Activated gamma-delta T cell treated with anti-CD3 and anti-CD28 coated beads, Interleukin-2, amount 50 U/mL, for 16 hours (primary cell): ENCODE measurements at regions not wholly inside any gene's neighbourhood (a gene's known extent, or its start where the extent isn't known, plus 50 kb on each side); places are given as distances from the start of the nearest gene placed in this dataset.
"Not testable (repeated sequence)": the region's sequence is repeated elsewhere in the genome, so short reads cannot be mapped to it uniquely, and the experiment has no call there.

Experiments used
- DNase-seq: peaks from one replicate; pipeline ENCODE4 v3.0.0-alpha.2; 2020; ENCODE audit warnings: low read depth

- no peak for DNase-seq
Observed at GRCh38 chr19:30864391-30865215, 484.6 kb downstream of the TSHZ3 start.

GRCh38 chr19:30862876-30863275, 486.4 kb downstream of the TSHZ3 start:
- DNase-seq, result no peak

- DNase-seq, result no peak
Observed at GRCh38 chr19:30861919-30862318, 487.3 kb downstream of the TSHZ3 start.

- no peak for DNase-seq
Observed at GRCh38 chr19:30857966-30858490, 485.8 kb downstream of the ZNF536 start.

GRCh38 chr19:30857388-30857787, 485.2 kb downstream of the ZNF536 start:
- DNase-seq, result no peak

- no peak for DNase-seq
Observed at GRCh38 chr19:30856786-30857185, 484.6 kb downstream of the ZNF536 start.

- DNase-seq, result no peak
Observed at GRCh38 chr19:30856376-30856775, 484.2 kb downstream of the ZNF536 start.

GRCh38 chr19:30855442-30855841, 483.3 kb downstream of the ZNF536 start:
- DNase-seq, result no peak

- DNase-seq, result no peak
Observed at GRCh38 chr19:30854661-30855060, 482.5 kb downstream of the ZNF536 start.

- no peak for DNase-seq
Observed at GRCh38 chr19:30854207-30854606, 482.0 kb downstream of the ZNF536 start.

- no peak for DNase-seq
Observed at GRCh38 chr19:30853036-30853435, 480.9 kb downstream of the ZNF536 start.

GRCh38 chr19:30852168-30852567, 480.0 kb downstream of the ZNF536 start:
- DNase-seq, result no peak

- DNase-seq, result no peak
Observed at GRCh38 chr19:30851646-30852045, 479.5 kb downstream of the ZNF536 start.

GRCh38 chr19:30848636-30849425, 476.6 kb downstream of the ZNF536 start:
- DNase-seq, result no peak

GRCh38 chr19:30846102-30846501, 473.9 kb downstream of the ZNF536 start:
- DNase-seq, result no peak

GRCh38 chr19:30842926-30843325, 470.7 kb downstream of the ZNF536 start:
- DNase-seq, result no peak

- DNase-seq, result no peak
Observed at GRCh38 chr19:30841934-30842333, 469.8 kb downstream of the ZNF536 start.

GRCh38 chr19:30830875-30831274, 458.7 kb downstream of the ZNF536 start:
- no peak for DNase-seq

GRCh38 chr19:30825505-30825904, 453.3 kb downstream of the ZNF536 start:
- not testable (repeated sequence) for DNase-seq

GRCh38 chr19:30824809-30825208, 452.6 kb downstream of the ZNF536 start:
- DNase-seq, result no peak

- no peak for DNase-seq
Observed at GRCh38 chr19:30817965-30818567, 445.9 kb downstream of the ZNF536 start.

GRCh38 chr19:30817197-30817596, 445.0 kb downstream of the ZNF536 start:
- no peak for DNase-seq
